ENCODE measurements at regions not wholly inside any gene's neighbourhood (a gene's known extent, or its start where the extent isn't known, plus 50 kb on each side); places are given as distances from the start of the nearest gene placed in this dataset.
"Not testable (repeated sequence)": the region's sequence is repeated elsewhere in the genome, so short reads cannot be mapped to it uniquely, and the experiment has no call there.

DNA sequence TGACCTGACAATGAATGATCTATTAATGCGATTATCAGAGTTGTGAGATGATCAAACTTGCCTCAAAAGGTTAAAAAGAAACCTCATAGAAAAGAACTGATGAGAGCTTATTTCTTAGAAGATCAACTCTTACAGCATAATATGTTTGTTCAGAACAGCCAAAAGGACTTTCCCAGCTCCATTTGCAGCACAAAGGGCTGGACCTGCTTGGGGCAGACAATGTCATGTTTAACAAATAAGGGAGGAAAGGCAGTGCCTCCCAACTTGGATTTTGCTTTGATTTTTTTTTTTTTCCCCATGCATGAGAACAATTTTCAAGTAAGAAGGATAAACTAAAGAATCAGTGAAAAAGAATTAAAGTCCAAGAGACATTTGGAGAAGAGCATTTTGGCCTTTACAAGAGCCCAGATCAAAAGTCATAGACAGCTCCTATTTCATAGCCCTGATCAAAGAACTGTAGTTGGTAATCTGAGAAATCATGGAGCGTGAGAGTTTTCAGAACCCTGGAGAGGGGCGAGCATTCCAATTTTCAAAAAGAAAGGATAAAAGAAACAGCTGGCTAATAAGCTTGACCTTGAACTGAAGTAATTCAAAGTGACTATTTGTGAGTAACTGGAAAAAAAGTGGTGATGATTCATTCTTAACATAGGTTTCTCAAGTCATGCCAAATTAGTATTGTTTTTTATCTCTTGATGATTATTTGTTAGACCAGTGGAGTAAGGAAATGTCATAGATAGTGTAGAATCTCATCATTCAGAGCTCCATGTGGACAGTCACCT lies 136.0 kb upstream of the CFAP20DC start:
- Histone ChIP-seq H3K4me1 (ENCODE audit: low read depth) (no peaks in the 10 kb centered on the region), H3K36me3 (no peaks in the 10 kb centered on the region), H3K4me3 (no peak overlapping the region), H3K27ac (no peak overlapping the region), H3K9me3 (ENCODE audit: low read depth) (no peaks in the 10 kb centered on the region), H3K27me3 (no peaks in the 10 kb centered on the region)
- DNase-seq (ENCODE audit: low read depth in 1 of 2, low spot score in 1 of 2) = peak; percentile 1 to 49
- TF ChIP-seq, protein P1, sequence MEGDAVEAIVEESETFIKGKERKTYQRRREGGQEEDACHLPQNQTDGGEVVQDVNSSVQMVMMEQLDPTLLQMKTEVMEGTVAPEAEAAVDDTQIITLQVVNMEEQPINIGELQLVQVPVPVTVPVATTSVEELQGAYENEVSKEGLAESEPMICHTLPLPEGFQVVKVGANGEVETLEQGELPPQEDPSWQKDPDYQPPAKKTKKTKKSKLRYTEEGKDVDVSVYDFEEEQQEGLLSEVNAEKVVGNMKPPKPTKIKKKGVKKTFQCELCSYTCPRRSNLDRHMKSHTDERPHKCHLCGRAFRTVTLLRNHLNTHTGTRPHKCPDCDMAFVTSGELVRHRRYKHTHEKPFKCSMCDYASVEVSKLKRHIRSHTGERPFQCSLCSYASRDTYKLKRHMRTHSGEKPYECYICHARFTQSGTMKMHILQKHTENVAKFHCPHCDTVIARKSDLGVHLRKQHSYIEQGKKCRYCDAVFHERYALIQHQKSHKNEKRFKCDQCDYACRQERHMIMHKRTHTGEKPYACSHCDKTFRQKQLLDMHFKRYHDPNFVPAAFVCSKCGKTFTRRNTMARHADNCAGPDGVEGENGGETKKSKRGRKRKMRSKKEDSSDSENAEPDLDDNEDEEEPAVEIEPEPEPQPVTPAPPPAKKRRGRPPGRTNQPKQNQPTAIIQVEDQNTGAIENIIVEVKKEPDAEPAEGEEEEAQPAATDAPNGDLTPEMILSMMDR (IDR thresholded peaks at IDR 0.05; ENCODE audit: low read depth, low read length) = no peak

GRCh38 chr3:59180006-59180405 lies 130.2 kb upstream of the CFAP20DC start:
- TF ChIP-seq, protein P1 (IDR thresholded peaks at IDR 0.05; ENCODE audit: low read depth, low read length) = no peak
- Histone ChIP-seq H3K4me1 (ENCODE audit: low read depth) (no peaks in the 10 kb centered on the region), H3K4me3 (no peak overlapping the region), H3K27ac (no peak overlapping the region), H3K36me3 (no peaks in the 10 kb centered on the region), H3K9me3 (ENCODE audit: low read depth) (no peaks in the 10 kb centered on the region), H3K27me3 (no peaks in the 10 kb centered on the region)
- no peak for DNase-seq (ENCODE audit: low read depth in 1 of 2, low spot score in 1 of 2)

GRCh38 chr3:59178698-59179097 lies 128.9 kb upstream of the CFAP20DC start:
- Histone ChIP-seq H3K27ac (no peak overlapping the region), H3K4me1 (ENCODE audit: low read depth) (no peaks in the 10 kb centered on the region), H3K27me3 (no peaks in the 10 kb centered on the region), H3K9me3 (ENCODE audit: low read depth) (no peaks in the 10 kb centered on the region), H3K4me3 (no peak overlapping the region), H3K36me3 (no peaks in the 10 kb centered on the region)
- TF ChIP-seq, protein P1 (IDR thresholded peaks at IDR 0.05; ENCODE audit: low read depth, low read length) = no peak
- DNase-seq (ENCODE audit: low read depth in 1 of 2, low spot score in 1 of 2) = no peak

DNA sequence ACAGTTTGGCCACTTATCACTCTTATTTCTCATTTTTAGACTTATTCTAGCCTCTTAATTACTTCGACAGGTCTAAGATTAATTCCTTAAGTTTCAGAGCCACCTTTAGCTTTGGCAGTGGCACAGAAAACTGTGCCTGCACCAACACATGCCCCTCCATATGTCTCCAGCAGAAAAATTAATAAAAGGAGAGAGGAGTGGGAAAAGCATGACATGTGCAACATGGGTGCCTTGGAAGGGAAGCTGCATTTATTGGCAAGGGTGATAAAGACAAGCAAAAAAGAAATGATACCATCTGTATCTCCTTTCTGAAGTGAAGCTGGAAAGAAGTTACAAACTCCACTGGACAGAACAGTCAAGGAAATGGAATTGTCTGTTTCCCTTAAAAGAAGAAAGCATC lies 121.7 kb upstream of the CFAP20DC start:
- DNase-seq (ENCODE audit: low read depth in 1 of 2, low spot score in 1 of 2) = no peak
- TF ChIP-seq, protein P1 (IDR thresholded peaks at IDR 0.05; ENCODE audit: low read depth, low read length) = no peak
- Histone ChIP-seq H3K4me1 (ENCODE audit: low read depth) (no peaks in the 10 kb centered on the region), H3K9me3 (ENCODE audit: low read depth) (no peaks in the 10 kb centered on the region), H3K27ac (no peak overlapping the region), H3K27me3 (no peaks in the 10 kb centered on the region), H3K36me3 (no peaks in the 10 kb centered on the region), H3K4me3 (no peak overlapping the region)

GRCh38 chr3:59170166-59170565 lies 120.3 kb upstream of the CFAP20DC start:
- not testable (repeated sequence) for H3K36me3 ChIP-seq; H3K27ac ChIP-seq; H3K9me3 ChIP-seq (ENCODE audit: low read depth); H3K4me1 ChIP-seq (ENCODE audit: low read depth); H3K4me3 ChIP-seq; H3K27me3 ChIP-seq; DNase-seq (ENCODE audit: low read depth in 1 of 2, low spot score in 1 of 2)

GRCh38 chr3:59167756-59168155 lies 117.9 kb upstream of the CFAP20DC start:
- TF ChIP-seq, protein P1 (IDR thresholded peaks at IDR 0.05; ENCODE audit: low read depth, low read length) = no peak
- Histone ChIP-seq H3K27me3 (no peaks in the 10 kb centered on the region), H3K36me3 (no peaks in the 10 kb centered on the region), H3K27ac (no peak overlapping the region), H3K4me1 (ENCODE audit: low read depth) (no peaks in the 10 kb centered on the region), H3K9me3 (ENCODE audit: low read depth) (no peaks in the 10 kb centered on the region), H3K4me3 (no peak overlapping the region)
- DNase-seq (ENCODE audit: low read depth in 1 of 2, low spot score in 1 of 2) = no peak

All from cardiac muscle cell (in vitro differentiated cells and primary cell).